ENCODE measurements at regions not wholly inside any gene's neighbourhood (a gene's known extent, or its start where the extent isn't known, plus 50 kb on each side); places are given as distances from the start of the nearest gene placed in this dataset.

- H3K4me2 ChIP-seq (ENCODE audit: low read length) = no peak overlapping the region
- intact Hi-C loops (cut with micrococcal nuclease; ENCODE audit: unreplicated experiment) = no loop called here
- H3K4me1 ChIP-seq (ENCODE audit: insufficient read depth, low read length, poor library complexity, severe bottlenecking) = no peaks in the 10 kb centered on the region
- no peaks in the 10 kb centered on the region for H4K20me1 ChIP-seq (ENCODE audit: insufficient read depth, low read length)
- BruUV-seq (replicated peaks) = no TSS peak
- no peaks in the 10 kb centered on the region for H3K9me3 ChIP-seq (ENCODE audit: low read length)
- H3K36me3 ChIP-seq (ENCODE audit: insufficient read depth, low read length) = no peaks in the 10 kb centered on the region
- H3K4me3 ChIP-seq (ENCODE audit: low read depth, low read length, poor library complexity, severe bottlenecking) = no peak overlapping the region
- H3K9me2 ChIP-seq (ENCODE audit: insufficient read depth, low read length) = no peaks in the 10 kb centered on the region
- TF ChIP-seq CTCF (conservative IDR thresholded peaks at IDR 0.05; ENCODE audit: low read length) = no peak
- no peak for TF ChIP-seq EZH2phosphoT487 (IDR thresholded peaks at IDR 0.05; ENCODE audit: borderline replicate concordance, low read depth, low read length)
- POLR2A ChIA-PET = interaction anchor here (1.0 kb wide), 1 partner anchor 49 kb away, joined by 3 read pairs; no protein-coding TSS in a partner anchor
- H2AFZ ChIP-seq (ENCODE audit: low read length) = no peak overlapping the region
- no peak for DNase-seq (ENCODE audit: low spot score)
- CTCF ChIA-PET (ENCODE audit: unreplicated experiment) = no interaction called here
- H3K79me2 ChIP-seq (ENCODE audit: insufficient read depth, low read depth, low read length) = no peaks in the 10 kb centered on the region
- H3K27ac ChIP-seq (ENCODE audit: low read depth, low read length, poor library complexity, severe bottlenecking) = no peak overlapping the region
These were observed 124.4 kb downstream of the EMX2 start for GRCh38 chr10:117666965-117667364.

GRCh38 chr10:117667831-117668230 lies 125.3 kb downstream of the EMX2 start:
- no peaks in the 10 kb centered on the region for H3K9me2 ChIP-seq (ENCODE audit: insufficient read depth, low read length)
- intact Hi-C loops (cut with micrococcal nuclease; ENCODE audit: unreplicated experiment) = no loop called here
- no TSS peak for BruUV-seq (replicated peaks)
- no peaks in the 10 kb centered on the region for H3K9me3 ChIP-seq (ENCODE audit: low read length)
- H3K4me1 ChIP-seq (ENCODE audit: insufficient read depth, low read length, poor library complexity, severe bottlenecking) = no peaks in the 10 kb centered on the region
- no peaks in the 10 kb centered on the region for H3K36me3 ChIP-seq (ENCODE audit: insufficient read depth, low read length)
- DNase-seq (ENCODE audit: low spot score) = no peak
- ChIA-PET POLR2A (no interaction called here), CTCF (ENCODE audit: unreplicated experiment) (no interaction called here)
- H3K79me2 ChIP-seq (ENCODE audit: insufficient read depth, low read depth, low read length) = no peaks in the 10 kb centered on the region
- TF ChIP-seq CTCF (conservative IDR thresholded peaks at IDR 0.05; ENCODE audit: low read length) (no peak), EZH2phosphoT487 (IDR thresholded peaks at IDR 0.05; ENCODE audit: borderline replicate concordance, low read depth, low read length) (no peak)
- no peak overlapping the region for H2AFZ ChIP-seq (ENCODE audit: low read length)
- no peak overlapping the region for H3K4me3 ChIP-seq (ENCODE audit: low read depth, low read length, poor library complexity, severe bottlenecking)
- H3K4me2 ChIP-seq (ENCODE audit: low read length) = no peak overlapping the region
- no peaks in the 10 kb centered on the region for H4K20me1 ChIP-seq (ENCODE audit: insufficient read depth, low read length)
- no peak overlapping the region for H3K27ac ChIP-seq (ENCODE audit: low read depth, low read length, poor library complexity, severe bottlenecking)

- no peaks in the 10 kb centered on the region for H3K9me3 ChIP-seq (ENCODE audit: low read length)
- ChIA-PET CTCF (ENCODE audit: unreplicated experiment) (no interaction called here), POLR2A (no interaction called here)
- no peaks in the 10 kb centered on the region for H3K4me1 ChIP-seq (ENCODE audit: insufficient read depth, low read length, poor library complexity, severe bottlenecking)
- no peak overlapping the region for H3K4me3 ChIP-seq (ENCODE audit: low read depth, low read length, poor library complexity, severe bottlenecking)
- no peak for DNase-seq (ENCODE audit: low spot score)
- intact Hi-C loops (cut with micrococcal nuclease; ENCODE audit: unreplicated experiment) = no loop called here
- H3K9me2 ChIP-seq (ENCODE audit: insufficient read depth, low read length) = no peaks in the 10 kb centered on the region
- no peak overlapping the region for H2AFZ ChIP-seq (ENCODE audit: low read length)
- H4K20me1 ChIP-seq (ENCODE audit: insufficient read depth, low read length) = no peaks in the 10 kb centered on the region
- no peaks in the 10 kb centered on the region for H3K79me2 ChIP-seq (ENCODE audit: insufficient read depth, low read depth, low read length)
- no peak overlapping the region for H3K27ac ChIP-seq (ENCODE audit: low read depth, low read length, poor library complexity, severe bottlenecking)
- H3K4me2 ChIP-seq (ENCODE audit: low read length) = no peak overlapping the region
- no peaks in the 10 kb centered on the region for H3K36me3 ChIP-seq (ENCODE audit: insufficient read depth, low read length)
- no TSS peak for BruUV-seq (replicated peaks)
- TF ChIP-seq EZH2phosphoT487 (IDR thresholded peaks at IDR 0.05; ENCODE audit: borderline replicate concordance, low read depth, low read length) (no peak), CTCF (conservative IDR thresholded peaks at IDR 0.05; ENCODE audit: low read length) (no peak)
These were observed 125.9 kb downstream of the EMX2 start for GRCh38 chr10:117668327-117669008.
